HCT116 (cell line): ENCODE measurements at regions not wholly inside any gene's neighbourhood (a gene's known extent, or its start where the extent isn't known, plus 50 kb on each side); places are given as distances from the start of the nearest gene placed in this dataset.

Source experiments
- EZH2phosphoT487 ChIP-seq: fragments of 200-600 bp; IDR thresholded peaks from 2 replicates; pipeline ENCODE4 v1.6.1; 2018; ENCODE audit warnings: antibody characterized with exemption, borderline replicate concordance
- FOSL1 ChIP-seq: IDR thresholded peaks from 2 replicates; pipeline ENCODE4 v1.6.1; 2012; ENCODE audit warnings: low read depth
- JUND ChIP-seq: IDR thresholded peaks from 2 replicates; pipeline ENCODE4 v1.6.1; 2012
- POLR2A ChIP-seq: IDR thresholded peaks from 2 replicates; pipeline ENCODE4 v1.7.0; 2011; ENCODE audit warnings: borderline replicate concordance; ENCODE audit not compliant: insufficient read depth, insufficient read length; ENCODE audit errors: extremely low read depth
- POLR2AphosphoS5 ChIP-seq: IDR thresholded peaks from 2 replicates; pipeline ENCODE4 v1.6.1; 2011; ENCODE audit warnings: mild to moderate bottlenecking, low read depth, low read length, moderate library complexity
- REST ChIP-seq: IDR thresholded peaks from 2 replicates; pipeline ENCODE4 v1.6.1; 2012; ENCODE audit warnings: low read depth
- SRF ChIP-seq: IDR thresholded peaks from 2 replicates; pipeline ENCODE4 v1.6.1; 2012; ENCODE audit warnings: low read depth
- TCF7L2 ChIP-seq: IDR thresholded peaks from 2 replicates; pipeline ENCODE4 v1.7.0; 2011; ENCODE audit warnings: borderline replicate concordance, inconsistent platforms; ENCODE audit not compliant: insufficient read depth, insufficient read length; ENCODE audit errors: extremely low read depth
- TF ChIP-seq, protein P1 (sequence below), 3 experiments: fragments of 200-600 bp in 1 of 3; sonication (generic) in 1 of 3; IDR thresholded peaks in 2 of 3; conservative IDR thresholded peaks in 1 of 3; 2 replicates each; pipeline ENCODE4 v1.5.1; 2012 to 2017; ENCODE audit warnings: low read depth in 2 of 3, low read length in 2 of 3, antibody characterized with exemption in 1 of 3, borderline replicate concordance in 1 of 3, control low read depth in 1 of 3, mild to moderate bottlenecking in 1 of 3, mixed read lengths in 1 of 3, mixed run types in 1 of 3, moderate library complexity in 1 of 3; ENCODE audit not compliant: insufficient read depth in 1 of 3
- TF ChIP-seq, protein P2 (sequence below): IDR thresholded peaks from 2 replicates; pipeline ENCODE4 v1.6.1; 2012

- TF ChIP-seq, protein P1, sequence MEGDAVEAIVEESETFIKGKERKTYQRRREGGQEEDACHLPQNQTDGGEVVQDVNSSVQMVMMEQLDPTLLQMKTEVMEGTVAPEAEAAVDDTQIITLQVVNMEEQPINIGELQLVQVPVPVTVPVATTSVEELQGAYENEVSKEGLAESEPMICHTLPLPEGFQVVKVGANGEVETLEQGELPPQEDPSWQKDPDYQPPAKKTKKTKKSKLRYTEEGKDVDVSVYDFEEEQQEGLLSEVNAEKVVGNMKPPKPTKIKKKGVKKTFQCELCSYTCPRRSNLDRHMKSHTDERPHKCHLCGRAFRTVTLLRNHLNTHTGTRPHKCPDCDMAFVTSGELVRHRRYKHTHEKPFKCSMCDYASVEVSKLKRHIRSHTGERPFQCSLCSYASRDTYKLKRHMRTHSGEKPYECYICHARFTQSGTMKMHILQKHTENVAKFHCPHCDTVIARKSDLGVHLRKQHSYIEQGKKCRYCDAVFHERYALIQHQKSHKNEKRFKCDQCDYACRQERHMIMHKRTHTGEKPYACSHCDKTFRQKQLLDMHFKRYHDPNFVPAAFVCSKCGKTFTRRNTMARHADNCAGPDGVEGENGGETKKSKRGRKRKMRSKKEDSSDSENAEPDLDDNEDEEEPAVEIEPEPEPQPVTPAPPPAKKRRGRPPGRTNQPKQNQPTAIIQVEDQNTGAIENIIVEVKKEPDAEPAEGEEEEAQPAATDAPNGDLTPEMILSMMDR (IDR thresholded peaks at IDR 0.05 in 2 of 3, conservative IDR thresholded peaks at IDR 0.05 in 1 of 3; ENCODE audit: borderline replicate concordance in 1 of 3, insufficient read depth in 1 of 3, low read depth in 2 of 3, low read length in 2 of 3), result no peak
- TF ChIP-seq REST (no peak), POLR2AphosphoS5 (no peak), SRF (no peak), POLR2A (no peak), FOSL1 (no peak), EZH2phosphoT487 (no peak), JUND (no peak), TCF7L2 (no peak)
- TF ChIP-seq, protein P2, sequence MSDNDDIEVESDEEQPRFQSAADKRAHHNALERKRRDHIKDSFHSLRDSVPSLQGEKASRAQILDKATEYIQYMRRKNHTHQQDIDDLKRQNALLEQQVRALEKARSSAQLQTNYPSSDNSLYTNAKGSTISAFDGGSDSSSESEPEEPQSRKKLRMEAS, result no peak
Observed at GRCh38 chr16:50468749-50469078, 79.5 kb upstream of the NKD1 start.
